ENCODE measurements at regions not wholly inside any gene's neighbourhood (a gene's known extent, or its start where the extent isn't known, plus 50 kb on each side); places are given as distances from the start of the nearest gene placed in this dataset.

GRCh38 chr10:25076506-25077177 is 60.2 kb downstream of the THNSL1 start:
- Histone ChIP-seq H3K27ac (no peak overlapping the region), H3K9me3 (no peaks in the 10 kb centered on the region), H3K4me3 (no peak overlapping the region), H3K4me1 (peaks cover 0 to 29% (median 9%) of the 10 kb centered on the region in 4 donors), H3K36me3 (no peaks in the 10 kb centered on the region), H3K27me3 (no peaks in the 10 kb centered on the region)
- no peak for TF ChIP-seq CTCF (IDR thresholded peaks at IDR 0.05)
- no peak for TF ChIP-seq POLR2AphosphoS5 (IDR thresholded peaks at IDR 0.05)
- no peak for TF ChIP-seq POLR2A (IDR thresholded peaks at IDR 0.05)
- no peak for TF ChIP-seq EP300 (IDR thresholded peaks at IDR 0.05; ENCODE audit: low read depth)
- intact Hi-C loops (cut with DNase I; ENCODE audit: low total_unique reads) (no loop called here), in situ Hi-C loops (cut with MboI; ENCODE audit: low pct_ligation_motif_present in 1 of 4, low pct_unique_long_range_greater_than_20kb in 1 of 4, low sequenced_read_pairs in 3 of 4) (loop anchor here (10.0 to 25.0 kb wide), 2 partner anchors 432 to 439 kb away; no protein-coding TSS in a partner anchor)
- 74 to 85% methylated on average over 9 of the region's 9 CpGs for WGBS, 2 donors (ENCODE audit: low coverage in 1 of 2)
- no peak for DNase-seq

GRCh38 chr10:25078658-25079431 is 62.4 kb downstream of the THNSL1 start:
- intact Hi-C loops (cut with DNase I; ENCODE audit: low total_unique reads): no loop called here
- Histone ChIP-seq H3K4me3 (no peak overlapping the region), H3K4me1 (peaks cover 0 to 29% (median 9%) of the 10 kb centered on the region in 4 donors), H3K9me3 (no peaks in the 10 kb centered on the region), H3K27ac (peak overlapping the region in 3 of 4 donors; percentile 43 to 56 (median 54)), H3K36me3 (no peaks in the 10 kb centered on the region), H3K27me3 (no peaks in the 10 kb centered on the region)
- no peak for TF ChIP-seq EP300 (IDR thresholded peaks at IDR 0.05; ENCODE audit: low read depth)
- no peak for TF ChIP-seq POLR2A (IDR thresholded peaks at IDR 0.05)
- no peak for TF ChIP-seq POLR2AphosphoS5 (IDR thresholded peaks at IDR 0.05)
- TF ChIP-seq CTCF (IDR thresholded peaks at IDR 0.05): no peak
- DNase-seq: peak; percentile 29
- WGBS, 2 donors (ENCODE audit: low coverage in 1 of 2): 15 to 31% methylated on average over 4 to 7 of the region's 7 CpGs
- in situ Hi-C loops (cut with MboI; ENCODE audit: low pct_ligation_motif_present in 1 of 4, low pct_unique_long_range_greater_than_20kb in 1 of 4, low sequenced_read_pairs in 3 of 4): loop anchor here (10.0 to 25.0 kb wide), 2 partner anchors 434 to 442 kb away; no protein-coding TSS in a partner anchor

- H3K27ac ChIP-seq: peak overlapping the region in 1 of 4 donors; percentile 35
- no peaks in the 10 kb centered on the region for H3K36me3 ChIP-seq
- intact Hi-C loops (cut with DNase I; ENCODE audit: low total_unique reads) (no loop called here), in situ Hi-C loops (cut with MboI; ENCODE audit: low pct_ligation_motif_present in 1 of 4, low pct_unique_long_range_greater_than_20kb in 1 of 4, low sequenced_read_pairs in 3 of 4) (loop anchor here in 3 of 4 donors (25.0 kb wide), 1 partner anchor 444 kb away; no protein-coding TSS in a partner anchor)
- H3K27me3 ChIP-seq: no peaks in the 10 kb centered on the region
- WGBS, 2 donors (ENCODE audit: low coverage in 1 of 2): 9 to 12% methylated on average over 6 to 9 of the region's 9 CpGs
- TF ChIP-seq CTCF (IDR thresholded peaks at IDR 0.05) (peak; percentile 89 to 92 (median 90)), POLR2AphosphoS5 (IDR thresholded peaks at IDR 0.05) (peak in 1 of 3 donors; percentile 39), EP300 (IDR thresholded peaks at IDR 0.05; ENCODE audit: low read depth) (no peak), POLR2A (IDR thresholded peaks at IDR 0.05) (no peak)
- no peaks in the 10 kb centered on the region for H3K9me3 ChIP-seq
- H3K4me1 ChIP-seq: peaks cover 0 to 29% (median 9%) of the 10 kb centered on the region in 4 donors
- peak; percentile 89 for DNase-seq
- H3K4me3 ChIP-seq: no peak overlapping the region
These were observed 64.6 kb downstream of the THNSL1 start for GRCh38 chr10:25080880-25081581.
